Activated T-helper 1 cell treated with anti-CD3 and anti-CD28 coated beads, Interleukin-12 subunit alpha, Interleukin-12 subunit beta, Interleukin-2, Interleukin-4 antibody, amounts not matched to agents 30 ng/mL and 10 ng/mL and 1 ng/mL, durations not matched to agents 14 hours and 24 hours and 36 hours (primary cell): ENCODE measurements at regions not wholly inside any gene's neighbourhood (a gene's known extent, or its start where the extent isn't known, plus 50 kb on each side); places are given as distances from the start of the nearest gene placed in this dataset.
"Not testable (repeated sequence)": the region's sequence is repeated elsewhere in the genome, so short reads cannot be mapped to it uniquely, and the experiment has no call there.

Experiments
- DNase-seq: peaks from one replicate; pipeline ENCODE4 v3.0.0; 2021; ENCODE audit warnings: low spot score
- H3K27ac Mint-ChIP-seq: one replicate; pipeline ENCODE4 v1.8.0; 2021; ENCODE audit warnings: mild to moderate bottlenecking, mixed read lengths
- H3K27me3 Mint-ChIP-seq: one replicate; pipeline ENCODE4 v1.8.0; 2022; ENCODE audit warnings: mild to moderate bottlenecking, moderate library complexity, mixed read lengths; ENCODE audit not compliant: insufficient read depth
- H3K36me3 Mint-ChIP-seq: one replicate; pipeline ENCODE4 v1.8.0; 2021; ENCODE audit warnings: low read depth, mixed read lengths
- H3K4me1 Mint-ChIP-seq: one replicate; pipeline ENCODE4 v1.8.0; 2021; ENCODE audit warnings: low read depth, mixed read lengths
- H3K4me3 Mint-ChIP-seq: one replicate; pipeline ENCODE4 v1.8.0; 2021; ENCODE audit warnings: mild to moderate bottlenecking, moderate library complexity, mixed read lengths
- H3K9me3 Mint-ChIP-seq: one replicate; pipeline ENCODE4 v1.8.0; 2021; ENCODE audit warnings: mixed read lengths
- intact Hi-C: fragments of 100-400 bp; cut with micrococcal nuclease; formaldehyde crosslinking; loops from one replicate; pipeline ENCODE4 v1.15.1; 2024

- H3K27ac Mint-ChIP-seq, H3K36me3 Mint-ChIP-seq, DNase-seq, H3K27me3 Mint-ChIP-seq, H3K4me1 Mint-ChIP-seq, H3K4me3 Mint-ChIP-seq, intact Hi-C loops: not testable (repeated sequence)
- H3K9me3 Mint-ChIP-seq, result peaks cover 18% of the 10 kb centered on the region
These were observed 54.8 kb upstream of the ZNF717 start for GRCh38 chr3:75840160-75840559.

GRCh38 chr3:75850301-75851008 is 65.1 kb upstream of the ZNF717 start:
- H3K9me3 Mint-ChIP-seq, result peaks cover 28% of the 10 kb centered on the region
- intact Hi-C loops, H3K27ac Mint-ChIP-seq, DNase-seq, H3K4me3 Mint-ChIP-seq, H3K4me1 Mint-ChIP-seq, H3K36me3 Mint-ChIP-seq, H3K27me3 Mint-ChIP-seq: not testable (repeated sequence)

GRCh38 chr3:75863130-75863529 is 77.8 kb upstream of the ZNF717 start:
- H3K4me3 Mint-ChIP-seq, result no peak overlapping the region
- no peak for DNase-seq

GRCh38 chr3:75863878-75864277 is 78.5 kb upstream of the ZNF717 start:
- intact Hi-C loops, result no loop called here
- no peak for DNase-seq
- Mint-ChIP-seq H3K36me3 (no peaks in the 10 kb centered on the region), H3K4me1 (no peaks in the 10 kb centered on the region), H3K27ac (no peak overlapping the region), H3K27me3 (no peaks in the 10 kb centered on the region), H3K4me3 (no peak overlapping the region), H3K9me3 (peaks cover 13% of the 10 kb centered on the region)

More at GRCh38 chr3:75863130-75863529, 77.8 kb upstream of the ZNF717 start:
- intact Hi-C loops, result no loop called here
- peaks cover 12% of the 10 kb centered on the region for H3K9me3 Mint-ChIP-seq
- H3K36me3 Mint-ChIP-seq, result no peaks in the 10 kb centered on the region
- no peaks in the 10 kb centered on the region for H3K4me1 Mint-ChIP-seq
- no peaks in the 10 kb centered on the region for H3K27me3 Mint-ChIP-seq
- H3K27ac Mint-ChIP-seq, result no peak overlapping the region

GRCh38 chr3:75883719-75884118 is 98.4 kb upstream of the ZNF717 start:
- intact Hi-C loops, H3K36me3 Mint-ChIP-seq, H3K4me3 Mint-ChIP-seq, H3K4me1 Mint-ChIP-seq, H3K27me3 Mint-ChIP-seq, H3K27ac Mint-ChIP-seq, DNase-seq: not testable (repeated sequence)
- peaks cover 11% of the 10 kb centered on the region for H3K9me3 Mint-ChIP-seq

GRCh38 chr3:75886971-75887526 is 101.7 kb upstream of the ZNF717 start:
- Mint-ChIP-seq H3K4me3 (no peak overlapping the region), H3K27me3 (no peaks in the 10 kb centered on the region), H3K4me1 (no peaks in the 10 kb centered on the region), H3K27ac (no peak overlapping the region), H3K9me3 (peaks cover 7% of the 10 kb centered on the region), H3K36me3 (no peaks in the 10 kb centered on the region)
- no peak for DNase-seq
- intact Hi-C loops, result no loop called here

- H3K4me1 Mint-ChIP-seq, result no peaks in the 10 kb centered on the region
- intact Hi-C loops, result no loop called here
- no peak for DNase-seq
- H3K27me3 Mint-ChIP-seq, result no peaks in the 10 kb centered on the region
- peaks cover 18% of the 10 kb centered on the region for H3K9me3 Mint-ChIP-seq
- H3K36me3 Mint-ChIP-seq, result no peaks in the 10 kb centered on the region
- H3K4me3 Mint-ChIP-seq, result no peak overlapping the region
- no peak overlapping the region for H3K27ac Mint-ChIP-seq
These were observed 108.9 kb upstream of the ZNF717 start for GRCh38 chr3:75894234-75894633.

- no peak for DNase-seq
- Mint-ChIP-seq H3K4me1 (no peaks in the 10 kb centered on the region), H3K27me3 (no peaks in the 10 kb centered on the region), H3K4me3 (no peak overlapping the region), H3K36me3 (no peaks in the 10 kb centered on the region), H3K9me3 (peaks cover 28% of the 10 kb centered on the region), H3K27ac (no peak overlapping the region)
- intact Hi-C loops, result no loop called here
These were observed 110.9 kb upstream of the ZNF717 start for GRCh38 chr3:75896265-75896664.

- H3K4me3 Mint-ChIP-seq, DNase-seq, H3K27ac Mint-ChIP-seq, H3K4me1 Mint-ChIP-seq, intact Hi-C loops, H3K36me3 Mint-ChIP-seq, H3K27me3 Mint-ChIP-seq: not testable (repeated sequence)
- H3K9me3 Mint-ChIP-seq, result peaks cover 19% of the 10 kb centered on the region
These were observed 116.1 kb upstream of the ZNF717 start for GRCh38 chr3:75901446-75901845.

GRCh38 chr3:75906555-75907112 is 121.3 kb upstream of the ZNF717 start:
- DNase-seq, result no peak
- Mint-ChIP-seq H3K27ac (no peak overlapping the region), H3K4me1 (no peaks in the 10 kb centered on the region), H3K9me3 (peaks cover 4% of the 10 kb centered on the region), H3K4me3 (no peak overlapping the region), H3K36me3 (no peaks in the 10 kb centered on the region), H3K27me3 (no peaks in the 10 kb centered on the region)
- intact Hi-C loops, result no loop called here

- DNase-seq, result no peak
- H3K36me3 Mint-ChIP-seq, result no peaks in the 10 kb centered on the region
- no peak overlapping the region for H3K27ac Mint-ChIP-seq
- H3K4me1 Mint-ChIP-seq, result no peaks in the 10 kb centered on the region
- intact Hi-C loops, result no loop called here
- H3K9me3 Mint-ChIP-seq, result peaks cover 18% of the 10 kb centered on the region
- H3K4me3 Mint-ChIP-seq, result no peak overlapping the region
- no peaks in the 10 kb centered on the region for H3K27me3 Mint-ChIP-seq
These were observed 128.5 kb upstream of the ZNF717 start for GRCh38 chr3:75913800-75914350.

- H3K36me3 Mint-ChIP-seq, H3K4me3 Mint-ChIP-seq, intact Hi-C loops, H3K27ac Mint-ChIP-seq, H3K27me3 Mint-ChIP-seq, H3K4me1 Mint-ChIP-seq, DNase-seq: not testable (repeated sequence)
- peaks cover 18% of the 10 kb centered on the region for H3K9me3 Mint-ChIP-seq
These were observed 129.4 kb upstream of the ZNF717 start for GRCh38 chr3:75914741-75915140.

GRCh38 chr3:75938921-75939320 is 153.6 kb upstream of the ZNF717 start:
- Mint-ChIP-seq H3K4me3 (no peak overlapping the region), H3K36me3 (no peaks in the 10 kb centered on the region), H3K27ac (no peak overlapping the region), H3K4me1 (no peaks in the 10 kb centered on the region), H3K27me3 (no peaks in the 10 kb centered on the region), H3K9me3 (peaks cover 6% of the 10 kb centered on the region)
- intact Hi-C loops, result no loop called here
- DNase-seq, result no peak
